NCI-H2081 treated with DMSO at 0.1 percent for 48 hours (cell line): ENCODE measurements at regions not wholly inside any gene's neighbourhood (a gene's known extent, or its start where the extent isn't known, plus 50 kb on each side); places are given as distances from the start of the nearest gene placed in this dataset.
A peak's percentile ranks its signal among the peaks of the same experiment; 100 is the strongest.

ENCODE experiments used
- DNase-seq: peaks from one replicate; lab custom pipeline; 2025; lab: John Stamatoyannopoulos, UW

GRCh38 chr4:57682275-57682674 is 572.1 kb upstream of the IGFBP7 start:
- no peak for DNase-seq

- no peak for DNase-seq
Measured at GRCh38 chr4:57679969-57680368, 569.8 kb upstream of the IGFBP7 start.

- DNase-seq, result no peak
Measured at GRCh38 chr4:57676394-57676793, 566.2 kb upstream of the IGFBP7 start.

GRCh38 chr4:57672846-57673433 is 562.8 kb upstream of the IGFBP7 start:
- peak; percentile 18 for DNase-seq

GRCh38 chr4:57668621-57669020 is 558.4 kb upstream of the IGFBP7 start:
- DNase-seq, result no peak

- no peak for DNase-seq
Measured at GRCh38 chr4:57665806-57666205, 555.6 kb upstream of the IGFBP7 start.

GRCh38 chr4:57661517-57662090 is 551.4 kb upstream of the IGFBP7 start:
- no peak for DNase-seq

- no peak for DNase-seq
Measured at GRCh38 chr4:57658673-57659072, 548.5 kb upstream of the IGFBP7 start.

GRCh38 chr4:57658188-57658587 is 548.0 kb upstream of the IGFBP7 start:
- DNase-seq, result no peak

- DNase-seq, result no peak
Measured at GRCh38 chr4:57655342-57655741, 545.2 kb upstream of the IGFBP7 start.

GRCh38 chr4:57652779-57653178 is 542.6 kb upstream of the IGFBP7 start:
- DNase-seq, result no peak

- no peak for DNase-seq
Measured at GRCh38 chr4:57640391-57641100, 530.4 kb upstream of the IGFBP7 start.

- no peak for DNase-seq
Measured at GRCh38 chr4:57639561-57640382, 529.6 kb upstream of the IGFBP7 start.

- no peak for DNase-seq
Measured at GRCh38 chr4:57635910-57636309, 525.7 kb upstream of the IGFBP7 start.

GRCh38 chr4:57633212-57633859 is 523.2 kb upstream of the IGFBP7 start:
- no peak for DNase-seq

- no peak for DNase-seq
Measured at GRCh38 chr4:57632564-57632963, 522.4 kb upstream of the IGFBP7 start.

- DNase-seq, result no peak
Measured at GRCh38 chr4:57631147-57631546, 521.0 kb upstream of the IGFBP7 start.

GRCh38 chr4:57628004-57628403 is 517.8 kb upstream of the IGFBP7 start:
- DNase-seq, result no peak

- no peak for DNase-seq
Measured at GRCh38 chr4:57614257-57614932, 504.2 kb upstream of the IGFBP7 start.

GRCh38 chr4:57612279-57612678 is 502.1 kb upstream of the IGFBP7 start:
- no peak for DNase-seq

- DNase-seq, result no peak
Measured at GRCh38 chr4:57607566-57608180, 497.5 kb upstream of the IGFBP7 start.
